Suprapubic skin (tissue), 4 donors: ENCODE measurements at regions not wholly inside any gene's neighbourhood (a gene's known extent, or its start where the extent isn't known, plus 50 kb on each side); places are given as distances from the start of the nearest gene placed in this dataset.

Experiments used
- DNase-seq, 2 donors: peaks; one replicate each; pipeline ENCODE4 v3.0.0-alpha.2; 2019; ENCODE audit warnings: low spot score in 2 of 2
- H3K27ac ChIP-seq: fragments of 200-600 bp; sonication (generic); one replicate; pipeline ENCODE4 v1.5.1; 2019
- H3K27me3 ChIP-seq: fragments of 200-600 bp; sonication (generic); one replicate; pipeline ENCODE4 v1.5.1; 2019
- H3K36me3 ChIP-seq: fragments of 200-600 bp; sonication (generic); one replicate; pipeline ENCODE4 v1.5.1; 2019
- H3K4me1 ChIP-seq: fragments of 200-600 bp; sonication (generic); one replicate; pipeline ENCODE4 v1.5.1; 2019
- H3K4me3 ChIP-seq: fragments of 200-600 bp; sonication (generic); one replicate; pipeline ENCODE4 v1.5.1; 2019; ENCODE audit warnings: mild to moderate bottlenecking
- H3K9me3 ChIP-seq: fragments of 200-600 bp; sonication (generic); one replicate; pipeline ENCODE4 v1.5.1; 2019
- CTCF ChIP-seq, 2 donors: fragments of 200-600 bp in 1 of 2; fragments of 450-650 bp in 1 of 2; sonication (generic) in 1 of 2; IDR thresholded peaks; one replicate each; pipeline ENCODE4 v1.5.1; 2016 to 2019; ENCODE audit warnings: antibody characterized with exemption in 2 of 2, mild to moderate bottlenecking in 1 of 2, moderate library complexity in 1 of 2
- EP300 ChIP-seq: sonication (generic); formaldehyde crosslinking; IDR thresholded peaks from one replicate; pipeline ENCODE4 v1.6.1; 2017; ENCODE audit warnings: antibody characterized with exemption
- POLR2A ChIP-seq, 2 donors: fragments of 450-650 bp; IDR thresholded peaks; one replicate each; pipeline ENCODE4 v1.6.1; 2017; ENCODE audit warnings: antibody characterized with exemption in 2 of 2, mild to moderate bottlenecking in 2 of 2, moderate library complexity in 2 of 2
- POLR2AphosphoS5 ChIP-seq, 3 donors: sonication (generic); formaldehyde crosslinking; IDR thresholded peaks; one replicate each; pipeline ENCODE4 v1.6.1; 2017; ENCODE audit warnings: antibody characterized with exemption in 3 of 3
- WGBS: methylation state at CpG from one replicate; pipeline ENCODE4 v1.1.5; 2018; 5-methylcytosine and 5-hydroxymethylcytosine counted together

- Histone ChIP-seq H3K9me3 (no peaks in the 10 kb centered on the region), H3K27ac (no peak overlapping the region), H3K4me1 (peaks cover under 1% of the 10 kb centered on the region), H3K4me3 (no peak overlapping the region), H3K27me3 (peaks cover 4% of the 10 kb centered on the region), H3K36me3 (no peaks in the 10 kb centered on the region)
- no peak for DNase-seq
- 85% methylated on average over 19 of the region's 25 CpGs for WGBS
- TF ChIP-seq CTCF (IDR thresholded peaks at IDR 0.05): no peak
- TF ChIP-seq EP300: no peak
- no peak for TF ChIP-seq POLR2AphosphoS5 (IDR thresholded peaks at IDR 0.05)
- no peak for TF ChIP-seq POLR2A (IDR thresholded peaks at IDR 0.05)
These were observed 349.6 kb downstream of the MATN1 start for GRCh38 chr1:30373471-30374399.

- Histone ChIP-seq H3K36me3 (no peaks in the 10 kb centered on the region), H3K9me3 (no peaks in the 10 kb centered on the region), H3K4me1 (no peaks in the 10 kb centered on the region), H3K4me3 (no peak overlapping the region), H3K27me3 (peaks cover 4% of the 10 kb centered on the region), H3K27ac (no peak overlapping the region)
- WGBS: 53% methylated on average over 5 of the region's 7 CpGs
- TF ChIP-seq POLR2AphosphoS5 (IDR thresholded peaks at IDR 0.05) (no peak), CTCF (IDR thresholded peaks at IDR 0.05) (no peak), POLR2A (IDR thresholded peaks at IDR 0.05) (no peak), EP300 (no peak)
- DNase-seq: no peak
These were observed 350.5 kb downstream of the MATN1 start for GRCh38 chr1:30372792-30373433.

GRCh38 chr1:30371888-30372791 is 351.2 kb downstream of the MATN1 start:
- DNase-seq: no peak

GRCh38 chr1:30371179-30371788 is 352.1 kb downstream of the MATN1 start:
- Histone ChIP-seq H3K27me3 (peaks cover 4% of the 10 kb centered on the region), H3K4me3 (no peak overlapping the region), H3K27ac (no peak overlapping the region), H3K36me3 (no peaks in the 10 kb centered on the region), H3K9me3 (no peaks in the 10 kb centered on the region), H3K4me1 (no peaks in the 10 kb centered on the region)
- DNase-seq: no peak
- WGBS: 84% methylated on average over 8 of the region's 9 CpGs
- TF ChIP-seq EP300 (no peak), CTCF (IDR thresholded peaks at IDR 0.05) (no peak)

More at GRCh38 chr1:30371888-30372791, 351.2 kb downstream of the MATN1 start:
- H3K9me3 ChIP-seq: no peaks in the 10 kb centered on the region
- H3K27me3 ChIP-seq: peaks cover 3% of the 10 kb centered on the region
- TF ChIP-seq CTCF (IDR thresholded peaks at IDR 0.05) (no peak), EP300 (no peak), POLR2AphosphoS5 (IDR thresholded peaks at IDR 0.05) (no peak), POLR2A (IDR thresholded peaks at IDR 0.05) (no peak)
- no peak overlapping the region for H3K27ac ChIP-seq
- H3K36me3 ChIP-seq: no peaks in the 10 kb centered on the region
- H3K4me3 ChIP-seq: no peak overlapping the region
- 60% methylated on average over 7 of the region's 7 CpGs for WGBS
- H3K4me1 ChIP-seq: no peaks in the 10 kb centered on the region
